T-helper 17 cell (primary cell): ENCODE measurements at regions not wholly inside any gene's neighbourhood (a gene's known extent, or its start where the extent isn't known, plus 50 kb on each side); places are given as distances from the start of the nearest gene placed in this dataset.

Experiments used
- ATAC-seq: fragments of 150-1000 bp; cut with Tn5 transposase; 2 replicates; pipeline ENCODE4 v1.10.0; 2021; ENCODE audit warnings: mild to moderate bottlenecking, moderate library complexity
- DNase-seq, 3 donors: peaks; one replicate each; pipeline versions ENCODE4 v3.0.0 to v3.0.0-alpha.2; 2020 to 2021
- H3K9me3 ChIP-seq: one replicate; pipeline ENCODE4 v1.7.0; 2013; ENCODE audit warnings: low read length, mild to moderate bottlenecking; ENCODE audit not compliant: control insufficient read depth, poor library complexity, severe bottlenecking
- H3K27ac Mint-ChIP-seq: one replicate; pipeline ENCODE4 v1.8.0; 2022; ENCODE audit warnings: mild to moderate bottlenecking, moderate library complexity, mixed read lengths
- H3K27me3 Mint-ChIP-seq: one replicate; pipeline ENCODE4 v1.8.0; 2022; ENCODE audit warnings: mixed read lengths
- H3K36me3 Mint-ChIP-seq: one replicate; pipeline ENCODE4 v1.8.0; 2022; ENCODE audit warnings: low read depth, mixed read lengths
- H3K4me1 Mint-ChIP-seq: one replicate; pipeline ENCODE4 v1.8.0; 2022; ENCODE audit warnings: mild to moderate bottlenecking, mixed read lengths
- H3K4me3 Mint-ChIP-seq: one replicate; pipeline ENCODE4 v1.8.0; 2022; ENCODE audit warnings: mild to moderate bottlenecking, moderate library complexity, mixed read lengths

DNA sequence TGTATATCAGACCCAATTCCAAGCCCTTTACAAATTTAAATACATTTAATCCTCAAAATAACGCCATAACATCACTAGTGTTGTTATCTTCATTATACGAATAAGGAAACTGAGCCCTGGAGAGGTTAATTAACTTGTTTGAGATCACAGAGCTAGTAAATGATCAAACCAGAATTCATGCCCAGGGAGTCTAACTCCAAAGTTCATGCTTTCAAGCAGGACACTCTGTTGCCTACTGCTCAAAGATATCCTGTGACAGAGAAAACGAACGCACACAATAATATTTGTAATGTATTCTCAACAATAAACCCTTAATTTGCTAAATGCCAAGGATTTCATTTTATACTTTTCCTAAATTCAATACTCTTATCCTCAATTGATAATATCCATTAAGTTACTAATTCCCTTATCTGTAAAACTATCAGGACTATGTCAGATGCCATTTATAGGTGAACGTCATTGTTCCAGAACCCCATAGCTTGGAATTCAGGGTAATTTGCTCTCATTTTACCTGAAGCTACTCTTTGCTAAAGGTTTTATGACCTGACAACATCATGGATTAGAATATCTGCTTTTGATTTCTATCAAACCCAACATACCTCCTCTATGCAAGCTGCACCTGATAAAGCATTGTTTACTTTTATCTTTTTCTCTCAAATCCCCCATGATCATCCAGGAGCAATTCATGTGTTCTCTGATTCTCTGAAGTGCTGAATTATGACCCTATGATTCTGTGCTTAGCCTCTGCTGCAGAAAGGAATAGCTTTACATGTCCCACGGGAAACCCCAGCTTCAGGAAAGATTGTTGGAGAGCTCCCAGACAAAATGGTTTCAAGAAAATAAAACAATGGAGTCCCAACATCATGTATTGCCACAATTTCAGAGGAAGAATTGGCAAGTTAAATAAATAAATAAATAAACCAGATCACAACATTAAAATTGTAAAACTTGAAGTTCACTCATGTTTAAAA is 150.2 kb upstream of the CDK1 start:
- no peak for ATAC-seq
- H3K9me3 ChIP-seq: no peaks in the 10 kb centered on the region
- DNase-seq: no peak
- H3K36me3 Mint-ChIP-seq: peaks cover 10% of the 10 kb centered on the region
- peaks cover 26% of the 10 kb centered on the region for H3K4me1 Mint-ChIP-seq
- peak overlapping the region; percentile 39 for H3K27ac Mint-ChIP-seq
- no peaks in the 10 kb centered on the region for H3K27me3 Mint-ChIP-seq
- no peak overlapping the region for H3K4me3 Mint-ChIP-seq

DNA sequence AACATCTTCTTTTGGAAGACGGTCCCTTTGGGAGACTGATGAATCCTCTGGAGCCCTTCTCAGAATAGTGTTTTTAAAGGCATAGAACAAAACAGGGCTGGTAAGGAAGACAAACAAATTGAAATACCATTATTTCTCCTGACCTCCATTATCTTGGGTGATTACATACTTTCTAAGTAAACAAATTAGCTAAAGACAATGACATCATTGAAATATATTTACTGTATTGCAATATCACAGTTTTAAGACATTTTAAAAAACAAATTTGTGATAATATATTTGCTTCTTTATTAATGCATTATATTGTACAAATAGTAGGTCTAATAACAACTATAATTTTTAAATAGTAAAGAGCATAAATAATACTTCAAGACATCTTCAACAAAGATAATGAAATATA is 152.2 kb upstream of the CDK1 start:
- Mint-ChIP-seq H3K27me3 (no peaks in the 10 kb centered on the region), H3K27ac (no peak overlapping the region), H3K4me3 (no peak overlapping the region), H3K4me1 (peaks cover 31% of the 10 kb centered on the region), H3K36me3 (peaks cover 10% of the 10 kb centered on the region)
- ATAC-seq (no peak), DNase-seq (no peak)
- H3K9me3 ChIP-seq: no peaks in the 10 kb centered on the region

DNA sequence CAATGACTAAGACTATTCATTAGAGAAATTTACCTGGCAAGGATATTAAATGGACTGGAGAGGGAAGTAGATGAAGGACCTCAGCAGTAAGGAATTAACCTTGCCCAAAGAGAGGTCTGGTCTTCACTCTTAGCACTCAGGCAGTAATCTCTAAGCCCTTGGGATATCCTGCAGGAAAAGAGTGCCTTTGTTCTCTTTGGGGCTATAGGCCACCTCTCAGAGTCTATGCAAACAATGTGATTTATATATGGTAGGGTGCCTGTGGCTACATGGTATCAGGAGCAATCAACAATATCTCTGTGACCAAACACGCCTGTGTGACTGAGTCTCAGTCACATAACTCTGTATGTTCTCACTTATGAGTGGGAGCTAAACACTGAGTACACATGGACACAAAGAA is 154.7 kb upstream of the CDK1 start:
- no peak overlapping the region for H3K27ac Mint-ChIP-seq
- H3K36me3 Mint-ChIP-seq: peaks cover 6% of the 10 kb centered on the region
- no peak overlapping the region for H3K4me3 Mint-ChIP-seq
- no peaks in the 10 kb centered on the region for H3K27me3 Mint-ChIP-seq
- H3K9me3 ChIP-seq: no peaks in the 10 kb centered on the region
- DNase-seq: no peak
- peaks cover 23% of the 10 kb centered on the region for H3K4me1 Mint-ChIP-seq
- ATAC-seq: no peak

DNA sequence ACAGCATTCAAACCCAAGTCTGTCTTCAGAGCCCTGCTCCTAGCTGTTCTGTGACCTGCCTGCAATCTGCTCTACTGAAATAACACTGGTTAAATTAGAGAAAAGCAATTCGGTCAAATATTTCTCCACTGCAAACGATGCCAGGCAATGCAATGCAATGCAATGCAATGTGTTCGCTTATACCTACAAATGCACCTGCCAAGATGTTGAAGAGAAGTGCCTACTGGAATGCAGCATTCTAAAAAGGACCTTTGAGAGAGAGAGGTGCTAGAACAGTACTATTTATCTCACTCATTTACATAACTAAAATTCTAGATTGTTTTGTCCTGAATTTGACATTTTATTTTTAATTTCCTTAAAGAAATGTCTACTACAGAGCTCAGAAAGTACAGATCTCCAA is 157.3 kb upstream of the CDK1 start:
- H3K27me3 Mint-ChIP-seq: no peaks in the 10 kb centered on the region
- DNase-seq: no peak
- H3K36me3 Mint-ChIP-seq: peaks cover 2% of the 10 kb centered on the region
- peaks cover 21% of the 10 kb centered on the region for H3K4me1 Mint-ChIP-seq
- H3K27ac Mint-ChIP-seq: no peak overlapping the region
- H3K4me3 Mint-ChIP-seq: no peak overlapping the region
- no peaks in the 10 kb centered on the region for H3K9me3 ChIP-seq
- no peak for ATAC-seq

DNA sequence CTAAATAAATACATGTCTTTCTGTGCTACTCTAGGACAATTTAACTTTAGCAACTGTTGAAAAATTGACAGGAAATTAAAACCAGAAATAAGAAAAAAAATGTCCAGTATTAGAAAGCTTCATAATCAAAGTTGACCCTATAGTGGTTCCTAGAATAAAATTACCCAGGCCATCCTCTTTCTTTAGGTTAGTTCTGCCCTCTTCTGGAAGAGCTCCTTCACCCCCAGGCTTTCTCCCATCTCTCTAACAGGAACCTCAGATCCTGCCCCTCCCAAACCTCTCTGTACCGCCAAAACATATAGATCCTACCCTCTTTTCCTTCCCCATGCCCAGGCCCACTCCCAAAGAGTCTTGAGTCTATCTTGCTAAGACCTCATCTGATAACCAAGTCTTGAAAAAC is 159.4 kb upstream of the CDK1 start:
- H3K4me3 Mint-ChIP-seq: no peak overlapping the region
- DNase-seq: no peak
- peaks cover 14% of the 10 kb centered on the region for H3K4me1 Mint-ChIP-seq
- H3K9me3 ChIP-seq: no peaks in the 10 kb centered on the region
- ATAC-seq: no peak
- peaks cover 2% of the 10 kb centered on the region for H3K36me3 Mint-ChIP-seq
- no peak overlapping the region for H3K27ac Mint-ChIP-seq
- H3K27me3 Mint-ChIP-seq: no peaks in the 10 kb centered on the region

DNA sequence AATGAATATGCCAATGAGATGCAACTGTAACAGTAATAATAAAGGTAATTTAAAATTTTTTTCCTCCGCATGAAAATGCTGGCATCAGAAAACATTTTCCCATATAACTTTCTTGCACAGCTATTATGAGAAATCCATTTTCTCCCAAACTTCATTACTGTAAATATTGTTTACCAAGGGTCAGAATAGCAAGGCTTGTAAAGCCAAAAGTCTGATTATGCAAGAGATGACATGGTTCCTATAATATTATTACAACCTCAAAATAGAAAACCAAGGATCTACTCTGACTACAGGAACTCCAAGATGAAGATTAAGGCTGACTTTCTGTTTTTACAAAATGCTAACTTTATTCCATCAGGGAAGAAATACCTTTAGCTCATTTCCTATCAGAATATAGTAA is 162.7 kb upstream of the CDK1 start:
- peaks cover 4% of the 10 kb centered on the region for H3K36me3 Mint-ChIP-seq
- DNase-seq (no peak), ATAC-seq (no peak)
- no peaks in the 10 kb centered on the region for H3K27me3 Mint-ChIP-seq
- no peaks in the 10 kb centered on the region for H3K9me3 ChIP-seq
- peaks cover 19% of the 10 kb centered on the region for H3K4me1 Mint-ChIP-seq
- H3K27ac Mint-ChIP-seq: no peak overlapping the region
- no peak overlapping the region for H3K4me3 Mint-ChIP-seq

DNA sequence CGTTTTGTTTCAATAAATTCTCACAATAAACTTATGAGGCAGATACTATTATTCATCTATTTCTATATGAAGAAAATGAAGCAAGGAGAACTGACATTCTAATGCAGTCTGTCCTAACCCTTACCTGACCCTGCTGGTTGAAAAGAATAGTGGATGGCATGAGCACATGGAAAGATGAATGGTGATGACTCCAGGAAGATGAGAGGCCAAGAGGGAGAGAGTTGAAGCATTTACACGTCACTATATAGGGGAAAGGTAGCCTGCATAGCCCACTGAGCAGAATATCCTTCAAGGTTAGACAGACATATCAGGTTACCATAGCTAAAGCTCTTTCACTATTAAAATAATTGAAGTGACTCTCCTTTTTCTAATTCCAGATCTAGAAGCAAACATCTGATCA is 163.9 kb upstream of the CDK1 start:
- peaks cover 19% of the 10 kb centered on the region for H3K4me1 Mint-ChIP-seq
- no peak overlapping the region for H3K27ac Mint-ChIP-seq
- H3K4me3 Mint-ChIP-seq: no peak overlapping the region
- no peak for DNase-seq
- H3K27me3 Mint-ChIP-seq: no peaks in the 10 kb centered on the region
- ATAC-seq: no peak
- H3K36me3 Mint-ChIP-seq: peaks cover 4% of the 10 kb centered on the region
- no peaks in the 10 kb centered on the region for H3K9me3 ChIP-seq

DNA sequence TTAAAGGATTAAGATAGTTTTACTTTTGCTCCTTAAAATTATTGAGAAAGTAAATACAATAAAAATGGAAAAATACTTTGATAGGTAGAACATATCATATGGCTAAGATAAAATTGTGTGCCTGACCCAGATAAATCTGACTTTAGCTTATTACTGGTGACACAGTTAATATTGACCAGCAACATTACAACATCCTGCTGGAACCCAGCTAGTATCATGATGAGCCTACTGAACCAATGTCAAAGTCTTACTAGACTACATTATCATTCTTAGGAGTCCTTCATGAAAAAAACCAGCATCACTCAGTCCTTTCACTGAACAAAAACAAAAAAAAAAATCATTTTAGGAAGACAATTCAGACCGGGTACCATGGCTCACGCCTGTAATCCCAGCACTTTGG is 164.8 kb upstream of the CDK1 start:
- H3K27ac Mint-ChIP-seq: no peak overlapping the region
- H3K4me1 Mint-ChIP-seq: peaks cover 20% of the 10 kb centered on the region
- no peaks in the 10 kb centered on the region for H3K9me3 ChIP-seq
- no peak overlapping the region for H3K4me3 Mint-ChIP-seq
- H3K27me3 Mint-ChIP-seq: no peaks in the 10 kb centered on the region
- peaks cover 4% of the 10 kb centered on the region for H3K36me3 Mint-ChIP-seq
- no peak for ATAC-seq
- no peak for DNase-seq

DNA sequence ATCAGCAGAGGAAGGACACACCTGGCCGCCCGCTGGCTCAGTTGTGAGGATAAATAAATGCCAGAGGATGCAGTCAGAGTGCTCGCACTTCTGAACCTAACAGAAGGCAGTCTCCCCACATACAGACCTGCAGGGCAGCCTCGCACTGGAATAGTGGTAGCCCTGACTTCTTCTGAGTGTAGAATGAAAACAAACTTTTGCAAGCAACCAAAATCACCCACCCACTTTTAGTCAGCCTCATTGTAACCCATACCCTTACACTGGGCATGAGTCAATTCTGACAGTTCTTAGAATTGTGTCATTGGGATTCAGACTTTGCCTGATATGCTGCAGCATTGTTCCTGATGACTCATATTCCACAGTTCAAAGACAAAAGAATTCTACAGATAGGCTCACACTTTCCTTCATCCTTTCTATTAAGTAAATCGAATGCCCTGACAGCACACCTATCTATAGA is 167.0 kb upstream of the CDK1 start:
- Mint-ChIP-seq H3K27ac (no peak overlapping the region), H3K36me3 (peaks cover 6% of the 10 kb centered on the region), H3K27me3 (no peaks in the 10 kb centered on the region), H3K4me3 (no peak overlapping the region), H3K4me1 (peaks cover 18% of the 10 kb centered on the region)
- no peaks in the 10 kb centered on the region for H3K9me3 ChIP-seq
- no peak for ATAC-seq
- no peak for DNase-seq

DNA sequence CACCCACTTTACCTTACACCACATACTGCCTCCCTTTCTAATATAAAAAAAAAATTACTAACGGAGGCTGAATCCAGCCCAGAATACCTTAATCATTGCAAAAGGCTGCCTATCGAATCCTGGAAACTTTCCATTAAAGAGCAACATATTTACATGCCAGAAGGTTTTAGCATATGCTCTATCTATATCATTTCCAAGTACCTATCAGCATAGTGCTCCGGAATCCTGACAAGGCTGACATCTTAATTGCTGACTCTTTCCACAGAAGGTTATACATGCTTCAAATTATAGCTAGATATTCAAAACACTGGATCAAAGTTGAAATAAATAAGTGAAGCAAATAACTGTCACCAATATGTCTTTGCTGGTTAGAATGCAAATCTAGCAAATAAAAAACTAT is 170.9 kb upstream of the CDK1 start:
- Mint-ChIP-seq H3K27me3 (no peaks in the 10 kb centered on the region), H3K27ac (no peak overlapping the region), H3K4me1 (peaks cover 16% of the 10 kb centered on the region), H3K36me3 (peaks cover 2% of the 10 kb centered on the region), H3K4me3 (no peak overlapping the region)
- no peak for DNase-seq
- no peaks in the 10 kb centered on the region for H3K9me3 ChIP-seq
- no peak for ATAC-seq

DNA sequence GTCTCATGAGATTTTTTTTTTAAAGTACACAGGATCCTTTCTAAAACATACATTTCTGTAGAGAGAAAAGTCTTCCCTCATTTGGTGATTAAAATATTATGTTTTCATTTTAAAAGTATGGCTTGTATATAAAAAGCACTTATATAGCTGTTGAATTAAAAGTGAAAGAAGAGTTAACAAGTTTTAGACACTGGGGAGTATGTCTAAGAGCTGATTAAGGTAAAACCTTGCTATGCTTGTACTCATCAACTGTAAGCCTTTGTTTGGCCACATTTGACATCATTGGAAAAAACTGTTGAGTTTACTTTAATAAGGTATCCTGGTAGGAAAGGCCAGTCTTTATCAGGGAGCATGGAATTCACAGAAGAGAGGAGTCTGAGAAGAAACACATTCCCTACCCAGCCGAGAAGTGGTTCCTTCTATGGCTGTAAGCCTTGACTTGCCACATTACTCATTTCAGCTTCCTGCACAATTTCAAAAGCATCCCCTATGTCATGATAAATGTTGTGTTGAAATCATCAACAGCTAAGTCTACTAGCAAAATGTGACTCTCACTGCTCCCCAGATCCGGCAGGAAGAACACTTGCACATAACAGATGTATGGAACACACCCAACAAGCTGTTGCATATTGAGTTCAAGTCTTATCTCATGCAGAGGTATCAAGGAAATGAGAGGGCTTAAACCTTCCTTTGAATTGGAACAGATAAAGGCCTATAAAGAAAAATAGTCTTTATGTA is 171.8 kb upstream of the CDK1 start:
- H3K4me3 Mint-ChIP-seq: no peak overlapping the region
- H3K27me3 Mint-ChIP-seq: no peaks in the 10 kb centered on the region
- DNase-seq (no peak), ATAC-seq (no peak)
- no peak overlapping the region for H3K27ac Mint-ChIP-seq
- H3K4me1 Mint-ChIP-seq: peaks cover 10% of the 10 kb centered on the region
- peaks cover 2% of the 10 kb centered on the region for H3K36me3 Mint-ChIP-seq
- H3K9me3 ChIP-seq: no peaks in the 10 kb centered on the region

DNA sequence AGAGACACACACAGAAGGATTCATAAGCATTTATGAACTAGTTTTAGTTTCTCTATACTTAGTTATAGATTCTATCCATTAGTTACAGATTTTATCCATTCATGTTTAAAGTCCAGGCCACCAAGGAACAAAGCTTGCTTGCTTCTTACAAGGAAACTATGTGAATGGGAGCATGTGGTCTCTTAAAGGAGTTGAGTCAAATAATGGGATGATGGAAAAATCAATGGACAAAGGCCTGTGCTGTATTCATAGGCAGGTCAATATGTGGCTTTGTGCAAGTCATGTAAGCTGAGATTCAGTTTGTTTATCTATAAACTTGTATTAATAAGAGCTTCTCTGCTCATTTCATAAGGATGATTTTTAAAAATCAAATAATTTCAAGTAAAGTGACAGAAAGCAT is 172.8 kb upstream of the CDK1 start:
- ATAC-seq: no peak
- no peak overlapping the region for H3K27ac Mint-ChIP-seq
- H3K9me3 ChIP-seq: no peaks in the 10 kb centered on the region
- H3K27me3 Mint-ChIP-seq: no peaks in the 10 kb centered on the region
- DNase-seq: no peak
- peaks cover 2% of the 10 kb centered on the region for H3K36me3 Mint-ChIP-seq
- H3K4me1 Mint-ChIP-seq: peaks cover 8% of the 10 kb centered on the region
- no peak overlapping the region for H3K4me3 Mint-ChIP-seq

DNA sequence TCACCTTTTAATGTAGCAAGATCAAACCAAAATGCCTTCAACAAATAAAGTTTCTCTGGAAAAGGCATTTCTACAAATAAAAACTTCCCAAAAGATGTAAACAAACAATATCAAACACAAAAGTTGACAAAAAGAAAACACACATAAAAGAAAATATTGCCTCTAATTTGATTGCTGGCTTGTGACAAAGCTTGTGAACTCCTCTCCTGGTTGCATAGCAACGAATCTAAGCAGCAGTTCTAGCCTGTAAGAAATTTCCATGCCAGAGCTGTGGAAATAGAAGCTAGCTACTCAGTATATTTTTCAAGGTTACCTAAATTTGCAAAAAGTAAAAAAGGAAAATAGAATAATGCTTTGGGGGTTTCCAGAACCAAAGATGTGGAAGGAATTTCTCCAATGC is 173.9 kb upstream of the CDK1 start:
- H3K27ac Mint-ChIP-seq: no peak overlapping the region
- no peak overlapping the region for H3K4me3 Mint-ChIP-seq
- no peak for DNase-seq
- H3K27me3 Mint-ChIP-seq: no peaks in the 10 kb centered on the region
- peaks cover 8% of the 10 kb centered on the region for H3K4me1 Mint-ChIP-seq
- H3K9me3 ChIP-seq: no peaks in the 10 kb centered on the region
- H3K36me3 Mint-ChIP-seq: peaks cover 2% of the 10 kb centered on the region
- no peak for ATAC-seq
